NCI-H446 (cell line): ENCODE measurements at regions not wholly inside any gene's neighbourhood (a gene's known extent, or its start where the extent isn't known, plus 50 kb on each side); places are given as distances from the start of the nearest gene placed in this dataset.

ENCODE experiments used
- DNase-seq, 2 experiments: peaks; one replicate each; lab custom pipeline; 2025; lab: John Stamatoyannopoulos, UW

DNA sequence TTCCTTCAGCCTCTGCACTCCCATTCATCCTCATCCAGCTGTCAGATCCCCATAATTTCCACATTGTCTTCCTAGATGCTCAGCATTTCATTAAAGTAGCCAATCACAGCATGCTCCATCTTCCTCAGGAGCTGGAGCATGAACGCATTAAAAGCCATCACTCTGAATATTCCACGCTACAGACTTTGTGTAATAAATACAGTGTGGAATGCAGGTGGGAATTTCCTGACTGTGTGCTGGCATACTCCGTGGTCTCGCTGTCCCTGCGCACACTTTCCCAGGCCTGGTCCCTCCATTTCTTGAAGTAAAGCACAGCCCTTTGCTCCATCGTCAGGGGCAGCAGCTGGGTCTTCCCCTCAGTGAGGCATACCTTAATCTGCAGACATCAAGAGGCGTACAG is 123.7 kb upstream of the NCK2 start:
- DNase-seq = no peak

DNA sequence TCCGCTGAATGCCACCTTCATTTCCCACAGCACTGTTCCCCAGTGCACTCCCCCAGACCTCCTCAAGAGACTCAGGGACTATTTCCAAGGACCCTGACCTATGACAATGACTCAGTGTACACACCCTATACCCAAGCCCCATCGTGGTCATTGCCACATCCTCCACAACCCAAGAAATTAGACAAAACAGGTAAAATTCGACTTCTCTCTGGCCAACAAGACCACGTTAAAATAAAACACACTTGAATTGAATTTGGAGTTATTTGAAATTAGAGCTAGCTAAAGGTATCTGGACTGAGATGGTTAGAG is 126.4 kb upstream of the NCK2 start:
- DNase-seq = no peak

DNA sequence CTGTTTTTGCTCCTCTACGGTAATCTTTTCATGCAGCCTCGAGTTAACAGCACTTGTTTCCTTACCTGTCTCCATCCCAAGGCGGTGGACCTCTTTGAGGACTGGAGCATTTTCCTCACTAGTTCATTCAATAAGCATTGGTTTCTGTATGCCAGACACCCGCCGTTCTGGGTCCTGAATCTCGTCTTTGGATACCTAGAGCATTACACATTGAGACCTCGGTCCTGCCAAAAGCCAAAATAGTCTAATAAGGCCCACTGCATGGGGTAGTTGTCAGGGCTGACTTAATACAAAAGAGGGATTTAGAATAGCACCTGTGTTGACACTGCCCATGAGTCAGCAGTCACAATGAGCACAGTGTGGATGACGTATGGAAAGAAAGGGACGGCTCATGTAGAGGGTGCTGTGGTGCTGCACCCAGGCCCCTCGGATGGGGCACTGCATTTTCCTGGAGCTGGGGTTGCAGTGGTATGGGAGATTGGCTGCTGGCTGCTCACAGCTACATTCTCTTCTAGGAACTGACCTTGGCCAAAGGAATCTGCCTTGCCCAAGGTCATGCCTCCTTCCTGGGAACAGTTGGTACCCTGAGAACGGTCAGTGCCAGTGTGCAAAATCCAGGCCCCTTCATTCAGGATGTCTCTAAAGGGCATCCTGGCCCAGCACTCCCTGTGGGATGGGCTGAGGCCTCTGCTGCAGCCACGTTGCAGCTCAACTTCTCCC is 126.9 kb upstream of the NCK2 start:
- DNase-seq = no peak

DNA sequence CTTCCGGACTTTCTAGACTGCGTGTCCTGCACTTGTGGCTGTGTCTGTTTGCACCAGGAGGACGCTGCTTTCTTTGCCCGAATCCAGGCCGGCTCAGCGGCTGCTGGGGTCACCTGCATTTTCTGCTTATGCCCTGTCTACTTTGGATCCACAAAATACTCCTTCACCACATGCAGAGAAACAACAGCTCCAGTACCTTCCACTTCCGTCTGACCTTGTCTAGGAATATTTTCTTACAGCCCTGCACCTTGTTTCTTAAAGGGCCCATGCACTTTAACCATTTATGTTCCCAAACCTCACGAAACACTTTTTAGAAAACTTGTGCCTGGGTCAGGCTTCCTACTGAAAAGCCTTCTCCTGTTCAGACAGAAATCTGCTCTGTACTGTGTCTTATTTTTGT is 129.4 kb upstream of the NCK2 start:
- DNase-seq = no peak

DNA sequence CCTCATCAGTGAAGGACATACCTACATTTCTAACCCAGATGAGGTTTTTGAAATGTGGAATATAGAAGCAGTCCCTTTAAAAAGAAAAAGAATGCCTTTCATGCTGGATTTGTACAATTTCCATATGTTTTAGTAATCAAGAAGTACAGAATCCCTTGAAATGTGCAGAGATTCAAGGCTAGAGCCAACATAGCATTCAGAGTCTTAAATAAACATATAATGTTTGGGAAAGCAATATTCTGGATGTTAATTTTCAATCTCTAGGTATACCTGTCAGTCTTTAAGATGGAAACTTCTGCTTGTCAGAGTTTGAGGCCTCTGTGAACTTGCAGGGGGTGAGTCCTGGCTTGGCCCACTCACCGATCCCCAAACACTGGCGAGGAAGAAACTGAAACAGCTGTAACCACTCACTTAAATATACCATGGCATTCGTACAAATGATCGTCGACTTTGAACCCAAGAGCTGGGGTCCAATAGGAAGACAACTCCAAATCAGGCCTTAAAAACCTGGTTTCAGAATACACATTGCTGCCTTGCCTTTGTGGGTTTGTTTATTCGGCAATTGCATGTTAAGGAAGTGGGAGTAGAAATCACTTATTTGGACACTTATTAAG is 132.8 kb upstream of the NCK2 start:
- DNase-seq = no peak

DNA sequence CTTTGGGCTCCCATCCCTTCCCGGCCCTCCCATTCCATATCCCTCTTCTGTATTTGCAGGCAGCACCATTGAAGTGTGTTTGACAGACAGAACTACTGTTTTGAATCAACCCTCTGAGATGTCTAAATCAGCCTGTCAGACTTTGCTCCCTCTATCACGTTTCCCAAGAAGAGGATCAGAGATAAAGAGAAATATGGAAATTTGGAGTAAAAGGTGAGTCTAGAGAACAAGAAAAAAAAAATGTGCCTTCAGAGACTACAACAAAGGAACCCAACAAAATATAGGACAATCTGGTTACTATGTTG is 133.4 kb upstream of the NCK2 start:
- DNase-seq = no peak

DNA sequence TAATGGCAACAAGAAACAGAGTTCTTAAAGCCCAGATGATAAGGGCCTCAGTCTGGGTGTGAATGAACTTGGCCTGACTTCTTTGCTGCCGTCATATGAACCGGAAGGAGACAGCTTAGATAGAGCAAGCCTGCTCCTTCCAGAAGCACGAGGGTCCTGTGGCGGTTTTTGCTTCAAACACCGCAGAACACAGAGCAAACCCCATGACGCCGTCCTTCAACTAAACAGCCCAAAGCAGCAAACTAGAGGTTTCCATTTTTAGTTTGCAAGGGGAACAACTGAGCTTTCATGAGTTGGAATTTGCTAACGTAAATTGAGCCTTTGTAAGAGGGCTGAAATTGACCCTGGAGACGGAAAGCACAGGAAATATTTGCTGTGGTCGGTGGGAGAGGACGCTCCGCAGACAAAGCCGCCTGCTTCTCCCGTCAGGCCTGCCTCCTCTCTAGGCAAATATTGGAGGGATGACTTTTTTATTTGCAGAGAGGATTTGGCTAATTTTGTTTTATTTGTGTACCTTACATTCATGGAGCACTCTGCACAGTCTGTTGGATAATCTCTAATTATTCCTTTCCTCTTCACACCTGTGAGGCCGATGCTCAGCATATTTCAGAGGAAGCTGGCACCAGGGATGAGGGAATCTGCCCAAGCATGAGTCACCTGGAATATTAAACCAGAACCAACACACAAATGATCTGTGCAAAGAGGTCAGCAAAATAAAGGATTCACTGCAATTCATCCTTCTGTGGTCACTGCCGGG is 134.0 kb upstream of the NCK2 start:
- no peak for DNase-seq

DNA sequence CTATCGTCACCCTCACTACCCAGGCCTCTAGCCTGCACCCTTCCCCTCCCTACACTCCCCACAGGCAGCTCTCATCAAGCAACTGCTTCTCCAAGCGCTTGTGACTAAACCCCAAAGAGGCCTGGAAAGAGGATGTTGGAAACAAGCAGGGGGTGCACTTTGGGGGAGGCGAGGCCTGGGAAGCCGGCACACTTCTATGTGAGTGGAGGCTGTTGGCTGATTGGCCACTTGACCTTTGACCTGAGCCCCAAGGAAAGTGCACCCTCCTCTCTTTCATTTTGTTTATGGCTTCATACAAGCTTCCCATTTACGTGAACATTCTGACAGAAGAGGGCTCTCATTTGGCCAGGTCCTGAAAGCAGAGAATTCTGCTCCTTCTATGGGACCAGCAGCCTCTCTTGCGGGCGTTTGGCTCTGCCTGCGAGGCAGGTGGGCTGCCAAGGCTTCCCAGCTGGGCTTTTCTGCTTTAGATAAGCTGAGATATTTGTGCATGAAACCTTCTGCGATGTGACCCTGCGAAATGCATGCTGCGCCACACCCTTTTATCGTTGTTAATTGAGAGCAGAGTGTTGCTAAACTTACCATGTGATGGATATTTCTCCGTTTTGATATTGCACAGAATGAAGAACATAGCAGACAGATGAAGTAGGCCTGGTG is 134.8 kb upstream of the NCK2 start:
- no peak for DNase-seq

DNA sequence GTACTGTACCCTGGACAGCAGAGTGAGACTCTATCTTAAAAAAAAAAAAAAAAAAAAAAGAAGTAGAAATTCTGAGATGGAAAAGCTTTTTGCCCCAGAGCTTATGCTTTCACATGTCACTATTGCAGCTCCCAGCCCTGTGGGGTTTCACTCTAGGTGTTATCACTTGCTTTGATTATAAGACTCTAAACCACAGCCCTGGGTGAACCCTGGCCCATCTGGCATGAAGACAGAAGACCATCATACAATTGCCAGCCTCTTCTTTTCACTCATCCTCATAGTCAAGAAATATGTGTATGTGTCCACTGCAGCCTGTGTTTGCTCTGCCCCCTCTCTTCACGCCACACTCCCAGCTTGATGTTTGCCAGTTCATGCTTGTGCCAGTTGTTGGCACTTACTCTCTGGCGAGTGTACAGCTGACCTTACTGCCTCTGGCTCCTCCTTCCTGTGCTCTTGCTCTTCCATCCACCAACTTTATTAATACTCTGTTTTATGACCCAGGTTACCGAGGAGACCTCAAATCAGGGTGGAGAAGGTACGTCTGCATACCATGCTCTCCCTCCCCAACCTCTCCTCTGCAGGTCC is 136.7 kb upstream of the NCK2 start:
- no peak for DNase-seq

DNA sequence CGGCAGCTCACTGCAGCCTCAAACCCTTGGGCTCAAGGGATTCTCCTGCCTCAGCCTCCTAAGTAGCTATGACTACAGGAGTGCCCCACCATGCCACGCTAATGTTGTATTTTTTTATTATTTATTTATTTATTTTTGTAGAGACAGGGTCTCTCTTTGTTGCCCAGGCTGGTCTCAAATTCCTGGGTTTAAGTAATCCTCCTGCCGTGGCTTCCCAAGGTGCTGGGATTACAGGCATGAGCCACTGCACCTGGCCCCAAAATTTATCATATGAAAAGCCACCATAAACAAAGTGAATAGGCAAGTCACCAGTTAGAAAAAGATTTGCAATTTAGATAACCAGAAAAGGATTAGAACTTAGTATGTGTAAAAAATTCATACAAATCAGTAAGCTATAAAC is 138.6 kb upstream of the NCK2 start:
- no peak for DNase-seq

DNA sequence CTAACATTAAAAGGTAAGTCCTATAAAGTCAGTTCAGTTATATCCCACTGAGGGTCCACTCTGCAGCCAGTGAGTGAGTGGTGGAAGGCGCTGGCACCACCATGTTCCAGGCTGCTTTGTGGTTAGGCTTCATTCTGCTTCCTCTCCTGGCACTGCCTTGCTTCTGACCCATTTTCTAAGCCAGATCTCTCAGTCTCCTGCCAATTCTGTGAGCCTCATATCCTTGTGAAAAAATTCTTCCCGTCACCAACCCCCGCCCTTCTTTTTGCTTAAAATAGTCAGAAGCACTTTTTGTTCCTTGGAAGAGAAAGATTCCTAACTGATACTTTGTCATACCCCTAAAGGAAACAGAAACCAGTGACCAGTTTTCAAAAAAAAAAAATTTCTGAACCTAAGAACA is 139.8 kb upstream of the NCK2 start:
- DNase-seq = peak in 1 of 2 experiments; percentile 44

DNA sequence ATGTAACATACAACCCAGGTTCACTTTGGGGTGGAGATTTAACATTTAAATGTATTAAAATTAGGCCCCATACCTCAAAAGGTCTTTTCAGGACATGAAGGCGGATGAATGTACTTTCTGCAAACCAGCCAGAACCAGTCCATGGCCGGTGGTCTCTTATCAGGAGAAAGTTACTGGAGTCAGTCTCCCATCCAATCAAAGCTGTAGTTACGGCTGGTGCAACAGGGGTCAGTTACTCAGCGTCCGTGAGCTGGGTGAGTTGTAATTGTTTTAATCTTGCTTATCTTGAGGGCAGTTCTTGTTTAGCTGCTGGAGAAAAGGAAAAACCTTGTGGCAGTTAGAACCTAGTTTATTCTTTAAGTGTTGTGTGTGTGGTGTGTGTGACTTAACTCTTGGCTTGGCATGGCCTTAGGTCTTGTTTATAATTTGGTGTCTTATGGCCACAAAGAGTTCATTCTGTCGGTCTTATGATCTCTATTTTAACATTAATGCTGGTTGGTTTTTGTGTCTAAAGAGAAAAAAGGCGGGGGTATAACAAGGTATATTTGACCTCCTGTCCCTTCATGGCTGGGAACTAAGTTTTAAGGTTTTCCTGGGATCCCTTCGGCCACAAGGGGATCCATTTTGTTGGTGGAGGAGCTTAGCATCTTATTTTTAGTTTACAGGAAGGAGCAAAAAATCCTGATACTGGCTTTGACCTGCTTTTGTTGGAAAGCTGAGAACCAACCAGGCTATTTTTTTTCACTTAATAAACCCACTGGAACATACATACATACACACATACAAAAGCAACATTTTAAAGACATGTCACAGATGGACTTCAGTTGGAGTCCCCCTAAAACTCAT is 143.5 kb upstream of the NCK2 start:
- DNase-seq = no peak

DNA sequence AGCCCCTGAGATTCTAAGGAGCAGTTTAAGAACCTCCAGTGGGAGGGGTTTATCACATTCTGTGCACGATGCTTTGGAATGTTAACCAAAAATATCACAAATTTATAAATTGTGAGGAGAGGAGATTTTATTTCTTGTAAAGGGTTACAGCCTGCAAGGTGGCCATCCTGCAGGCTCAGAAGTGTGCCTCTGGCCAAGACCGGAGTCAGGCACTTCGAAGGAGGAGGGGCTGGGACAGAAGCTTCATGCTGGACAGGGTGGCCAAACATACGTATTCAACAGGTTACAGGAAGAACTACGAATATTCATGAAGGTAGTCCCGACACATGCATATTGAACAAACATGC is 144.1 kb upstream of the NCK2 start:
- no peak for DNase-seq

DNA sequence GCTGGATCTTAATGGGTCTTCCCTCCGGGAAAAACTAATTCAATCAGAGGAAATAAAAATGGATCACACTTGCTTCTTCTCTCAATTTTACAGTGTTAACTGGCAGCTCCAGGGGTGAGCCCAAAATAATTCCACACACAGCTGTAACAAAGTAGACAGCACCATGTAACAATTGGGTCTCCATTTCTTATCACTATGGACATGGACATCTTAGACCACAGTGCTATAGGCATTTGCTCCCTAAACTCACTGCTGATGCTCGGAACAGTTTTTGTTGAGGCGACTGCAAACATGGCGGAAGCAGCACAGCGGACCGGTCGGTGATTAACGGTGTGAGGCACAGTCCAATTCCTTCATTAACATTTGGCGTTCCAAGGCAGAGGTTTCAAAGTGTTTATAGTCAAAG is 144.7 kb upstream of the NCK2 start:
- no peak for DNase-seq

DNA sequence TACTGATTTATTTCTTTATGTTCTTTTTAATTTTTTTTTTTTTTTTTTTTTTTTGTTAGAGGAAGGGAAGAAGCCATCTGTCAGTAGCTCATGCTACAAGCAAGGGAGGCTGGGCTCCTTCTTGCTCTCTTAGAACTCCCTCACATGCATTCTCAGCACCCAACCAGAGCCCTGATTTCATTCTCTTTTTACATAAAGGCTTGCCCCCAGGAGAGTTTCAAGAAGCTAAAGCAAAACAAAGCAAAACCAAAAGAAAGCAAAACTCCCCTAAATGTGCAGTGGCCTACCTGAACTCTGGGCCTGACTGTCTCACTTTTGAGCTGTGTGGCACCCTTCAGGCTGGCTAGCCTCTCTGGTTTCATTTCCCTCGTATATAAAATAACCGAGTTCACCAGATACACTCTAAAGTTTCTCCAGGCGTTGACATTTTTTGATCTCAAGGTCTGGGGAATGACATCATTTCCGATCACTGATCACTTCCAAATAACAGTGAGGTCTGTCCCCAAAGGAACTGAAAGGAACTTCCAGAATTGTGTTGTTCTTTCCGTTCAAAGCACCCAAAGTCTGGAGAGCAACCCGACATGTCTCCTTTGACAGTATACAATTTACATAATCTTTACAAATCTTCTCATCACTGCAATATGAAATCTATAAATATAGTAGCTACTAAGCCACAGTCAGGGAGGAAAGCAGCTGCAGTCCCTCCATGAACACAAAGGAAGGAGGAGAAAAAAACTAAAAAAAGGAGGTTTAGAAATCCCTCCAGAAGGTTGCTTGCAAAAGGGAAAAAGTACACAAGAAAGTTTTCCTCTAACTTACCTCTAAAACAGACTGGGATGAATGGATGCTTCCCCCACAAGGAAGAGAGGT is 145.6 kb upstream of the NCK2 start:
- DNase-seq = no peak

DNA sequence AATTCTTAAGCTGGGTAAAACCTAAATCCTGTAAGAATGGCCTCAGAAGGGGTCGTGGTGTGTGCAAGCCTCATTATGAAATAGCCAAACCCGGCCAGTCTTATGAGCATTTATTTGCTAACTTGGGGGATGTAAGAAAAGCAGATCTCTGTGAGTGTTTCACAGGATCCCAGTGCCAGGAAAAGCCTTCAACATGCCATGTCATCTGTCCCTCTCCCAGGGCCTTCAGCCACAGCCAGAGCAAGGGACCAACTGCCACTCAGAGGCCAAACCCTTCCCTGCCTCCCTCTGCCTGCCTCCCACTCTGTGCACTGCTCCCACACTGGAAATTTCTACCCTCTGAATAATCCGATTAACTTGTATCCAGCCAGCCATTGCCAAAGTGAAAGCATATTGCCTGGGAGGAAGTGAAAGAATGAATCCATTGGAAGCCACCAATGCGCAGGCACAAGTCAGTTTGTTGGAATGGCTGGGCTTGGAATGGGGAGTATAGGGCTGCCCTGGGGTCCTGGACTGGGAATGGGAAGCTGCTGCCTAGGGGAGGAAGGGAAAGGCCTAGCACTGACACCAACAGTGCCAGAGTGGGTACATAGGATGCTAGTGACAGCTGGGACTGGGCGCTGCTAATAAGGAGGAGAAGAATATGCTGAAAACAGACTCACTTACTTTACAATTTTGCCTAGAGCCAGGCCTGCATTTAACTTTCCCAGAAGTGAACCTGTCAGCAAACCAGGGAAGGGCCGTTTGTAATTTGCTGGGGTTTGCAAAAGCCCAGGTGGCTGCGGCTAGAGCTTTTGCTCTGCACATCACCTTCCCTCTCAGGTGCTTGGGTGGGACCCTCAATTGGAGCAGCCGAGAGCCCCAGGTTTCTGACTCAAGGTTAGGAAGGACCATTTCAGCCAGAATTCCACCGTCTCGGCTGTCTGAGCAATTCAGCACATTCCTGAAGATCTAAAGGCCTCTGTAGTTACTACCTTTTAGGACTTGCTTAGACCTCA is 146.6 kb upstream of the NCK2 start:
- DNase-seq = no peak

DNA sequence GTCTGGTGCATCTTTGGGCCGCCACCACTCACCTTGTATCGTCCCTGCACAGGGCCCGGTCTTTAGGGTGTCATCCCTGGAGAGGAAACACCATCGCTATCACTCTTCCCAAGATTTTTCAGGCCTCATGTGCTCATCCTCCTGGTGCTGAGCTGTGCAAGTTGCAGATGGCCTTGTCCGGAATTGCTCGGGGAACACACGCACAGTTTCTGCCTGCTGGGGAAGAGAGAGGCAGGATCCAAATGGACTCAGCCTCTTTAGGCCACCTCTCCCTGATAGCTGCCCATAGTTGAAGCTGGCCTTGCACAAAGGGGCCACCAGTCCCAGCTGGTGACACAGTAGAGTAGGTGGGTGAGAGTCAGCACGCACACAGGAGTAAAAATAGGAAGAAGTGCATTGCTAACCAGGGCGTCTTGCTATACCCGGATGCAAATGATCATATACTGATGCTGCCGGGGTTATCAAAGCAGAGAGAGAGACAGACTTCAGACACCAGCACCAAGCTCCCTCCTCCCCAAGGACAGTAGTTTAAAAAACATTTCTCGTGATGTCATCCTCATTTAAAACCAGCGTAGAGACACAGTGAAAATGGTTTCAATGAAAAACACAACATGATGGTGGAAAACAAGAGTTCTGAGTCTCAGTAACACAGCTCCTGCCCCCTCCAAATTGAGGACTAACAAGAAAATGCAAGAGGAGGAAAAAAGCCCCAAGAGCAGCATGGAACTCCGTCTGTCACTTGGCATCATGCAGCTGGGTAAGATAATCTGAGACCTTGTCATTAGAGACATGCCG is 147.5 kb upstream of the NCK2 start:
- no peak for DNase-seq

DNA sequence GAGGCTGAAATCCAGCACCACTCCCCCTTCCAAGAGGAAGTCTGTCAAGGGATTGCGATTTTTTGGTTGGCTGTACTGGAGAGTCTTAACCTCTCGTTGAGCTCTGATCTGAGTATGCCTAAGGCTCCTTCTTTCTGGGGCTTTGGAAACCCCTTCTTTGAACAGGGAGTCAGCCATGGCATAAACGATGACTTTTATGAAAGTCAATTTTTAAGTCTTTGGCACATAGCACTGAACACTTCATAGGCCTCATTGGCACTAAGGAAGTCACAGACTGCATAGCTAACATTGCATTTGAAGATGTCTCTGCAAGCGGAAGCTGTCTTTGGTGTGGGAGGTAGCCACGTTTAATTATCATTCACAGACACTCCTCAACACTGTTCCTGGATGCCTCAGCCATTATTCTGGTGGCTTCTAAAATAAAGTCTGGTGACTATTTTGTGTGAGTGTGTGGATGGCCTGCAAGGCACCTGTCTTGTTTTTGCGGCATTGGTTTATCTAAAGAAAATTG is 148.2 kb upstream of the NCK2 start:
- no peak for DNase-seq

DNA sequence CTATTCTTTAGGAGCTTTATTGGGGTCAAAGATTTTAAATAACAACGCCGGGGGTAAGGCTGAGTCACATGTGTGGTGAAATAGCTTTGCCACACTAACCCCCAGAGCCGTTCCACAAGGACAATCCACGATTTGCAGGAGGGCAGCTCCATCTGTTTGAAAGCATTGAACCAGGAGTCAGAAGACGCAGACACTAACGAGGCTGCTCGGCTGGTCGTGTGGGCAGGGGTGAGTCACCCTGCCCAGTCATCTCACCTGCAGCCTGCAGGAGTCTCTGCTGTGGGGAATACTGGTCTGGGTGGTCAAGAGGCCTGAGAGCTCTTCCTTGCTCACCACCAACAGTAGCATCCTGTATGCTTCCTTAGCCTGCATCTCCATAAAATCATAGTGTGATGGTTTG is 149.2 kb upstream of the NCK2 start:
- no peak for DNase-seq
